ENCODE measurements at regions not wholly inside any gene's neighbourhood (a gene's known extent, or its start where the extent isn't known, plus 50 kb on each side); places are given as distances from the start of the nearest gene placed in this dataset.

GRCh38 chr2:88265352-88266303 is 95.5 kb downstream of the THNSL2 start:
- no peak for DNase-seq
- no peaks in the 10 kb centered on the region for H3K36me3 ChIP-seq (ENCODE audit: insufficient read depth, low read length)
- no peaks in the 10 kb centered on the region for H3K9me2 ChIP-seq (replicated peaks; ENCODE audit: insufficient read depth, low read length)
- H3K9me3 ChIP-seq (ENCODE audit: low read length), result no peaks in the 10 kb centered on the region
- no peaks in the 10 kb centered on the region for H3K4me1 ChIP-seq (ENCODE audit: low read length)
- H4K20me1 ChIP-seq (ENCODE audit: insufficient read depth, low read depth, low read length), result no peaks in the 10 kb centered on the region
- no peak overlapping the region for H3K9ac ChIP-seq (ENCODE audit: low read length)
- H3K4me2 ChIP-seq (ENCODE audit: low read depth, low read length, poor library complexity, severe bottlenecking), result no peak overlapping the region
- no peaks in the 10 kb centered on the region for H3K79me2 ChIP-seq (ENCODE audit: low read length)
- H3K27me3 ChIP-seq (ENCODE audit: low read length), result no peaks in the 10 kb centered on the region
- H3K27ac ChIP-seq (ENCODE audit: low read length), result no peak overlapping the region
- no peak overlapping the region for H2AFZ ChIP-seq (ENCODE audit: low read length)
- no peak overlapping the region for H3K4me3 ChIP-seq (ENCODE audit: low read length)

GRCh38 chr2:88263861-88264260 is 93.7 kb downstream of the THNSL2 start:
- H3K4me1 ChIP-seq (ENCODE audit: low read length), result no peaks in the 10 kb centered on the region
- no peaks in the 10 kb centered on the region for H3K9me3 ChIP-seq (ENCODE audit: low read length)
- DNase-seq, result no peak
- no peaks in the 10 kb centered on the region for H3K36me3 ChIP-seq (ENCODE audit: insufficient read depth, low read length)
- no peaks in the 10 kb centered on the region for H3K9me2 ChIP-seq (replicated peaks; ENCODE audit: insufficient read depth, low read length)
- no peaks in the 10 kb centered on the region for H3K27me3 ChIP-seq (ENCODE audit: low read length)
- no peak overlapping the region for H3K4me2 ChIP-seq (ENCODE audit: low read depth, low read length, poor library complexity, severe bottlenecking)
- no peak overlapping the region for H3K4me3 ChIP-seq (ENCODE audit: low read length)
- H3K27ac ChIP-seq (ENCODE audit: low read length), result no peak overlapping the region
- H2AFZ ChIP-seq (ENCODE audit: low read length), result no peak overlapping the region
- no peaks in the 10 kb centered on the region for H3K79me2 ChIP-seq (ENCODE audit: low read length)
- no peaks in the 10 kb centered on the region for H4K20me1 ChIP-seq (ENCODE audit: insufficient read depth, low read depth, low read length)
- H3K9ac ChIP-seq (ENCODE audit: low read length), result no peak overlapping the region

GRCh38 chr2:88261725-88262124 is 91.6 kb downstream of the THNSL2 start:
- Histone ChIP-seq H3K4me3 (ENCODE audit: low read length) (no peak overlapping the region), H3K4me2 (ENCODE audit: low read depth, low read length, poor library complexity, severe bottlenecking) (no peak overlapping the region), H2AFZ (ENCODE audit: low read length) (no peak overlapping the region), H3K9ac (ENCODE audit: low read length) (no peak overlapping the region), H3K4me1 (ENCODE audit: low read length) (no peaks in the 10 kb centered on the region), H3K9me3 (ENCODE audit: low read length) (no peaks in the 10 kb centered on the region), H3K36me3 (ENCODE audit: insufficient read depth, low read length) (no peaks in the 10 kb centered on the region), H3K79me2 (ENCODE audit: low read length) (no peaks in the 10 kb centered on the region), H3K9me2 (replicated peaks; ENCODE audit: insufficient read depth, low read length) (no peaks in the 10 kb centered on the region), H4K20me1 (ENCODE audit: insufficient read depth, low read depth, low read length) (no peaks in the 10 kb centered on the region), H3K27me3 (ENCODE audit: low read length) (no peaks in the 10 kb centered on the region), H3K27ac (ENCODE audit: low read length) (no peak overlapping the region)
- no peak for DNase-seq

- H2AFZ ChIP-seq (ENCODE audit: low read length), result no peak overlapping the region
These were observed 88.1 kb downstream of the THNSL2 start for GRCh38 chr2:88258208-88258607.

GRCh38 chr2:88254437-88255091 is 84.4 kb downstream of the THNSL2 start:
- H2AFZ ChIP-seq (ENCODE audit: low read length), result no peak overlapping the region
- no peaks in the 10 kb centered on the region for H3K27me3 ChIP-seq (ENCODE audit: low read length)
- H3K36me3 ChIP-seq (ENCODE audit: insufficient read depth, low read length), result no peaks in the 10 kb centered on the region
- no peak overlapping the region for H3K4me2 ChIP-seq (ENCODE audit: low read depth, low read length, poor library complexity, severe bottlenecking)
- no peaks in the 10 kb centered on the region for H3K79me2 ChIP-seq (ENCODE audit: low read length)
- no peak overlapping the region for H3K4me3 ChIP-seq (ENCODE audit: low read length)
- H3K27ac ChIP-seq (ENCODE audit: low read length), result no peak overlapping the region
- no peaks in the 10 kb centered on the region for H4K20me1 ChIP-seq (ENCODE audit: insufficient read depth, low read depth, low read length)
- no peaks in the 10 kb centered on the region for H3K9me2 ChIP-seq (replicated peaks; ENCODE audit: insufficient read depth, low read length)
- no peaks in the 10 kb centered on the region for H3K9me3 ChIP-seq (ENCODE audit: low read length)
- H3K9ac ChIP-seq (ENCODE audit: low read length), result no peak overlapping the region
- DNase-seq, result no peak
- no peaks in the 10 kb centered on the region for H3K4me1 ChIP-seq (ENCODE audit: low read length)

More at GRCh38 chr2:88258208-88258607, 88.1 kb downstream of the THNSL2 start:
- Histone ChIP-seq H3K4me2 (ENCODE audit: low read depth, low read length, poor library complexity, severe bottlenecking) (no peak overlapping the region), H3K4me1 (ENCODE audit: low read length) (no peaks in the 10 kb centered on the region), H3K27me3 (ENCODE audit: low read length) (no peaks in the 10 kb centered on the region), H3K36me3 (ENCODE audit: insufficient read depth, low read length) (no peaks in the 10 kb centered on the region), H3K9me3 (ENCODE audit: low read length) (no peaks in the 10 kb centered on the region), H3K9me2 (replicated peaks; ENCODE audit: insufficient read depth, low read length) (no peaks in the 10 kb centered on the region), H4K20me1 (ENCODE audit: insufficient read depth, low read depth, low read length) (no peaks in the 10 kb centered on the region), H3K4me3 (ENCODE audit: low read length) (no peak overlapping the region), H3K27ac (ENCODE audit: low read length) (no peak overlapping the region), H3K9ac (ENCODE audit: low read length) (no peak overlapping the region), H3K79me2 (ENCODE audit: low read length) (no peaks in the 10 kb centered on the region)
- no peak for DNase-seq

GRCh38 chr2:88253997-88254396 is 83.9 kb downstream of the THNSL2 start:
- H3K27me3 ChIP-seq (ENCODE audit: low read length), result no peaks in the 10 kb centered on the region
- H3K27ac ChIP-seq (ENCODE audit: low read length), result no peak overlapping the region
- no peak for DNase-seq
- no peak overlapping the region for H3K4me3 ChIP-seq (ENCODE audit: low read length)
- H3K36me3 ChIP-seq (ENCODE audit: insufficient read depth, low read length), result no peaks in the 10 kb centered on the region
- no peaks in the 10 kb centered on the region for H3K9me3 ChIP-seq (ENCODE audit: low read length)
- H4K20me1 ChIP-seq (ENCODE audit: insufficient read depth, low read depth, low read length), result no peaks in the 10 kb centered on the region
- no peaks in the 10 kb centered on the region for H3K79me2 ChIP-seq (ENCODE audit: low read length)
- H3K4me1 ChIP-seq (ENCODE audit: low read length), result no peaks in the 10 kb centered on the region
- no peak overlapping the region for H2AFZ ChIP-seq (ENCODE audit: low read length)
- no peak overlapping the region for H3K9ac ChIP-seq (ENCODE audit: low read length)
- H3K9me2 ChIP-seq (replicated peaks; ENCODE audit: insufficient read depth, low read length), result no peaks in the 10 kb centered on the region
- H3K4me2 ChIP-seq (ENCODE audit: low read depth, low read length, poor library complexity, severe bottlenecking), result no peak overlapping the region

GRCh38 chr2:88253375-88253774 is 83.2 kb downstream of the THNSL2 start:
- Histone ChIP-seq H3K36me3 (ENCODE audit: insufficient read depth, low read length) (no peaks in the 10 kb centered on the region), H4K20me1 (ENCODE audit: insufficient read depth, low read depth, low read length) (no peaks in the 10 kb centered on the region), H3K4me2 (ENCODE audit: low read depth, low read length, poor library complexity, severe bottlenecking) (no peak overlapping the region), H3K4me3 (ENCODE audit: low read length) (no peak overlapping the region), H3K79me2 (ENCODE audit: low read length) (no peaks in the 10 kb centered on the region), H3K9me3 (ENCODE audit: low read length) (no peaks in the 10 kb centered on the region), H3K9me2 (replicated peaks; ENCODE audit: insufficient read depth, low read length) (no peaks in the 10 kb centered on the region), H3K4me1 (ENCODE audit: low read length) (no peaks in the 10 kb centered on the region), H3K27ac (ENCODE audit: low read length) (no peak overlapping the region), H2AFZ (ENCODE audit: low read length) (no peak overlapping the region), H3K27me3 (ENCODE audit: low read length) (no peaks in the 10 kb centered on the region), H3K9ac (ENCODE audit: low read length) (no peak overlapping the region)
- no peak for DNase-seq

- no peak for DNase-seq
- Histone ChIP-seq H3K27me3 (ENCODE audit: low read length) (no peaks in the 10 kb centered on the region), H3K4me1 (ENCODE audit: low read length) (no peaks in the 10 kb centered on the region), H3K9me3 (ENCODE audit: low read length) (no peaks in the 10 kb centered on the region), H3K4me3 (ENCODE audit: low read length) (no peak overlapping the region), H3K79me2 (ENCODE audit: low read length) (no peaks in the 10 kb centered on the region), H3K36me3 (ENCODE audit: insufficient read depth, low read length) (no peaks in the 10 kb centered on the region), H3K4me2 (ENCODE audit: low read depth, low read length, poor library complexity, severe bottlenecking) (no peak overlapping the region), H4K20me1 (ENCODE audit: insufficient read depth, low read depth, low read length) (no peaks in the 10 kb centered on the region), H3K9ac (ENCODE audit: low read length) (no peak overlapping the region), H2AFZ (ENCODE audit: low read length) (no peak overlapping the region), H3K27ac (ENCODE audit: low read length) (no peak overlapping the region), H3K9me2 (replicated peaks; ENCODE audit: insufficient read depth, low read length) (no peaks in the 10 kb centered on the region)
These were observed 82.5 kb downstream of the THNSL2 start for GRCh38 chr2:88252646-88253045.

All from Karpas-422 (cell line).